ENCODE measurements at regions not wholly inside any gene's neighbourhood (a gene's known extent, or its start where the extent isn't known, plus 50 kb on each side); places are given as distances from the start of the nearest gene placed in this dataset.

GRCh38 chr21:35345954-35346353 lies 296.9 kb upstream of the RUNX1 start:
- no peaks in the 10 kb centered on the region for H3K27me3 Mint-ChIP-seq
- H3K9me3 Mint-ChIP-seq = no peaks in the 10 kb centered on the region
- H3K4me1 Mint-ChIP-seq = peaks cover 29% of the 10 kb centered on the region

GRCh38 chr21:35344582-35344981 lies 295.5 kb upstream of the RUNX1 start:
- H3K9me3 Mint-ChIP-seq = no peaks in the 10 kb centered on the region
- no peaks in the 10 kb centered on the region for H3K36me3 Mint-ChIP-seq
- peak overlapping the region; percentile 26 for H3K27ac Mint-ChIP-seq
- H3K4me3 Mint-ChIP-seq = no peak overlapping the region
- H3K27me3 Mint-ChIP-seq = no peaks in the 10 kb centered on the region
- H3K4me1 Mint-ChIP-seq = peaks cover 25% of the 10 kb centered on the region

More at GRCh38 chr21:35345954-35346353, 296.9 kb upstream of the RUNX1 start:
- Mint-ChIP-seq H3K4me3 (no peak overlapping the region), H3K27ac (no peak overlapping the region), H3K36me3 (no peaks in the 10 kb centered on the region)

- Mint-ChIP-seq H3K27ac (peak overlapping the region; percentile 97), H3K36me3 (no peaks in the 10 kb centered on the region), H3K27me3 (no peaks in the 10 kb centered on the region), H3K9me3 (no peaks in the 10 kb centered on the region), H3K4me3 (no peak overlapping the region), H3K4me1 (peaks cover 25% of the 10 kb centered on the region)
Observed at GRCh38 chr21:35343046-35343819, 294.1 kb upstream of the RUNX1 start.

DNA sequence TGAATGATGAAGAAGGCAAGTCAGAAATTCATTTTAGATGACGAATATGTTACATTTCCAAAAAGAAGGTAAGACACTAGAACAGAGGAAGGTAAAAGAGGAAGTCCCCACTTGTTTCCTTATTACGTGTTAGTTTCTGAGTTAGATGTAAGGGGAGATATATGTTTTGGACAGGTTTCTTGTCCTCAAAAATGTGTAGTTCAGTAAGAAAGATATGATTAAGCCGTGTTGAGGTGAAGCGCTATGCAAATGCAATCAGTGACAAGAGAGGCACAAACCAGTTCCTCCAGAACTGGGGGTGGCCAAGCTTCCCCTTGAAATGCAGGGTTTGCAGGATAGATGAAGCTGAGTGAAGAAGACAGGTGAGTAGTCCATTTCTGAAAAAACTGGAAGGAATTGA lies 293.3 kb upstream of the RUNX1 start:
- Mint-ChIP-seq H3K9me3 (no peaks in the 10 kb centered on the region), H3K27me3 (no peaks in the 10 kb centered on the region), H3K4me3 (peak overlapping the region; percentile 61), H3K27ac (peak overlapping the region; percentile 97), H3K4me1 (peaks cover 25% of the 10 kb centered on the region), H3K36me3 (no peaks in the 10 kb centered on the region)

- H3K9me3 Mint-ChIP-seq = no peaks in the 10 kb centered on the region
- no peaks in the 10 kb centered on the region for H3K36me3 Mint-ChIP-seq
- peak overlapping the region; percentile 26 for H3K27ac Mint-ChIP-seq
- peaks cover 40% of the 10 kb centered on the region for H3K4me1 Mint-ChIP-seq
- H3K27me3 Mint-ChIP-seq = no peaks in the 10 kb centered on the region
- no peak overlapping the region for H3K4me3 Mint-ChIP-seq
Observed at GRCh38 chr21:35340273-35340672, 291.2 kb upstream of the RUNX1 start.

DNA sequence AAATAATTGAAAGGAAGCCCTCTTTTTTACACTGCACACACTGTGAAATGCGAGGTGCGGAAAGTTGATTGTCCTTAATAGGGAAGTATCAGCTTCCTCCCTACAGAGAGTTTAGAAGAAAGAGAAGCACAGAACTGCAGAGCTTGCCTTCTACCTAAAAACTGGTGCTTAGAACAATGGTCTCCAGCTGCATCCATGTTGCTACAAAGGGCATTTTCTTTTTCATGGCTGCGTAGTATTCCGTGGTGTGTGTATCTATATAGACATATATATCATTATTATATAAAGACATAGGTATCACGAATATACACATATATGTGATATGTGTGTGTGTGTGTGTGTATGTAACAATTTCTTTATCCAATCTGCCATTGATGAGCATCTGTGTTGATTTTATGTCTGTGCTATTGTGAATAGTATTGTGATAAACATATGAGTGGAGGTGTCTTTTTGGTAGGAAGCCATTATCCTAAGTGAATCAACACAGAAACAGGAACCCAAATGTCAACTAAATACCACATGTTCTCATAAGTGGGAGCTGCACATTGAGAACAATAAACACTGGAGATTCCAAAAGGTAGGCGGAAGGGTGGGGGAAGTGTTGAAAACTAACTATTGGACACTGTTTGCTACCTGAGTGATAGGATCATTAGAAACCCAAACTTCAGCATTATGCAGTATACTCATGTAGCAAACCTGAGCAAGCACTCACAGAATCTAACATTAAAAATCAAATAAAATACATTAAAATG lies 290.0 kb upstream of the RUNX1 start:
- H3K4me3 Mint-ChIP-seq = no peak overlapping the region
- H3K27ac Mint-ChIP-seq = peak overlapping the region; percentile 18
- peaks cover 43% of the 10 kb centered on the region for H3K4me1 Mint-ChIP-seq
- no peaks in the 10 kb centered on the region for H3K9me3 Mint-ChIP-seq
- H3K27me3 Mint-ChIP-seq = no peaks in the 10 kb centered on the region
- H3K36me3 Mint-ChIP-seq = no peaks in the 10 kb centered on the region

DNA sequence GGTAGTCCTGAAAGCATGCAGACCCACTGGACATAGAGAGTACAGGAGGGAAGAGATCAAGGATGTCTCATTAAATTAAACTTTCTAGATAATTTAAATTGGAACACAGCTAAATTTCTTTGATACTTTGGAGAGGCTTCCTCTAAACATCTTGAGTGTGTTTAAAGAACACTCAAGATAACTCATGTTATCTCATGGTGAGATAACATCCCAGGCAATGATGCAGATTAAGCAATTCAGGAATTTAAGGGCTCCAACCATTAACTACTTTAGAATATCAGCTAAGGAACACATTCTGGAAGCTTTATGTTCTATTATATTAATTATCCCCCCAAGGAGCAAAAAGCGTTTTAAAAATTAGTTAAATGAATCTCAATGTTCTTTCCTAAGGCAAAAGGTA lies 289.2 kb upstream of the RUNX1 start:
- Mint-ChIP-seq H3K4me3 (no peak overlapping the region), H3K4me1 (peaks cover 37% of the 10 kb centered on the region), H3K27ac (peak overlapping the region; percentile 15), H3K36me3 (no peaks in the 10 kb centered on the region), H3K27me3 (no peaks in the 10 kb centered on the region), H3K9me3 (no peaks in the 10 kb centered on the region)

DNA sequence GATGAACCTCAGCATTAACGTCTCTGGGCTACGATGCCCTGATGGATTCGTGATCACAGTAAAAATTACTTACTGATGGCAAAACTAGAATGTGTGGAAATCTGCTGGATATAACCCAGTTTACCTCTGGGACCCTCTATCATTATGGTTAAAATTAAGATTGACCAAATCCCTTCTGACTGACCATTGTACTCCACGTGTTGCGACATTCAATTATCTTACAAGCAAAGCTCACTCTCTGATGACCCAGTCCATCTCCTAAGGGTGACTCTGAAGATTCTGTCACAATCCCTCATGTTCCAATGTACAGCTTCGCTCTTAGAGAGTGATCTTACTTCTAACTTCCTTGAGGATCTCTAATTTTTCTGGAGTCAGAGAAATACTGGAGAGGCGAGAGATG lies 288.5 kb upstream of the RUNX1 start:
- Mint-ChIP-seq H3K9me3 (no peaks in the 10 kb centered on the region), H3K27ac (peak overlapping the region; percentile 15), H3K4me3 (no peak overlapping the region), H3K36me3 (no peaks in the 10 kb centered on the region), H3K4me1 (peaks cover 30% of the 10 kb centered on the region), H3K27me3 (no peaks in the 10 kb centered on the region)

- Mint-ChIP-seq H3K4me1 (peaks cover 19% of the 10 kb centered on the region), H3K4me3 (peak overlapping the region; percentile 15), H3K27ac (no peak overlapping the region), H3K27me3 (no peaks in the 10 kb centered on the region), H3K9me3 (peaks cover under 1% of the 10 kb centered on the region), H3K36me3 (no peaks in the 10 kb centered on the region)
Observed at GRCh38 chr21:35336534-35336933, 287.4 kb upstream of the RUNX1 start.

DNA sequence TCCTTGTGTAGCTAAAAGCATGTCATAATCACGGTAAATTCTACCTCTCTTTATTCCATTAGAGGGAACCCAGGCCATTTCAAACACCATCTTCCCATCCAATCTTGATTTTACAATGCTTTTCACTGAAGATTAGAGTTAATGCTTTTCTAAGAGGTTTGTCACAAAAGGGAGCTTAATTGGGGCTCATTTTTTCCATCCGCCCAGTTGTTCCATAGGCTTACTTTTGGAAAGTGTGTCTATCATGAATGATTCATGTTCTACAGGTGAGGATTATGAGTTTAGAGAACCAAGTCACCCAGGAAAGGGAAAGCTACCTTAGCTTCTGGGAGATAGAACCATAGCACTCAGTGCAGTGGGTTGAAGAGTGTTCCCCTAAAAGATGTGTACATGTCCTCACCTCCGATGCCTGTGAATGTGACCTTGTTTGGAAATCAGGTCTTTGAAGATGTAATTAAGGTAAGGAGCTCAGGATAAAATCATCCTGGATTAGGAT lies 286.9 kb upstream of the RUNX1 start:
- Mint-ChIP-seq H3K4me3 (peak overlapping the region; percentile 15), H3K27me3 (no peaks in the 10 kb centered on the region), H3K9me3 (peaks cover 6% of the 10 kb centered on the region), H3K27ac (peak overlapping the region; percentile 76), H3K4me1 (peaks cover 24% of the 10 kb centered on the region), H3K36me3 (peaks cover 1% of the 10 kb centered on the region)

DNA sequence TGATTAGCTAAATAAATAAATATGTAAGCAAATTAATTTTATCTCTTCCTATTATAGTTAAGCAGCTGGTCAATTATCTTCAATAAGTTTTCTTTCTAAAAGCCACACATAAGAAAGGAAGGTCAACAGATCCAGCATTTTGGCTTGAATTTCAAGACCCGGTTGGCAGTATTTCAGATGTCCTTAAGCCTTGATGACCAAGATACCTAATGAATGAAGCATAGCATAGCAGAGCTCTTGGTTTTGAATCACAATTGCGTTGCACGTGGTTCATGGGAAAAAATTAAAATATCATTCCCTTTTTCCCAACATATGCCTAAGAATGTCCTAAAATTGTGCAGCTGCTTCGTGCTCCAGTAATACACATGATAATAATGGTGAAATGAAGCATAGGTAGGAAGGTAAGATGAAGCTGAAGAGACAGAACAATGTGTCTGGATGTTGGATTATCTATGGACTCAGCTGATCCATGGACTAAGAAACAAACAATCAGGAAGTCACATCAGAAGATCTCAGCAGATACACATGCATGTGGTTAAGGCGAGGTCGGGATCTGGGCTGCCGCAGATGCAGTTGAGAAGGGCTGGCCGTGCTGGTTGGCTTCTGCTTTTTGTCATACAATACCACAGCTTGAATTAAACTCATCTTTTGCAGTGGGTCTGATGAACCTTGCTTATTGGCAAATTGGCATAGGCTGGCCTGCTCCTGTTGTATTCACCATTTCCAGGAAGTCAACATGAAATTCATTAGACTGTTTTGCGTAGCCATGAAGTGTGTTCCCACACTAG lies 284.9 kb upstream of the RUNX1 start:
- H3K9me3 Mint-ChIP-seq = peaks cover 7% of the 10 kb centered on the region

DNA sequence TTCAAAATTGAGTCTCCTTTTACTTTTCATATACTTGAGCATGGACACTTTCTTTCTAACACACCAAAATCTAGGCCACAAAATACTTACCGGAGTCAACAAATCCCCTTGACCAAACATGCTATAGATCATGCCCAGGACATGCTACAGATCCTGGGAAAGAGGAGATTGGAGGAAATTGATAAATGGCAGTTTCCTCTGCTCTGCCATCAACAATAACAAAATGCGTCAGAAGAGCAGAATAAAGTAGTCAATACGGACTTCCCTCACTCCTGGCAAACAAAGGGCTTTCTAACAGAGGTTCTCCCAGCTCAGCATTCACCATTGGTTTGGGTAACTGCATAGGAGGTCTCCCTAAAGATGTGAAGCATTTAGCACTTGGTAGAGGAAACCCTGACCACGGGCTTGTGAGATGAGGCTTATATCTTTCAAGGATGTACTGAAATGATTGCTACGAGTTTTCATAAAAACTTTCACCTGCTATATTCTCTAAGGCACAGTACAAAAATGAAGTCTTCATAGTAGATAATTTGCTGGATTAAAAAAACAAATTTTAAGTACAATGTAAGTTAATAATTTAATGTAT lies 283.8 kb upstream of the RUNX1 start:
- no peaks in the 10 kb centered on the region for H3K27me3 Mint-ChIP-seq
- no peak overlapping the region for H3K4me3 Mint-ChIP-seq
- peaks cover 24% of the 10 kb centered on the region for H3K4me1 Mint-ChIP-seq
- no peak overlapping the region for H3K27ac Mint-ChIP-seq
- H3K36me3 Mint-ChIP-seq = peaks cover 1% of the 10 kb centered on the region
- peaks cover 7% of the 10 kb centered on the region for H3K9me3 Mint-ChIP-seq

More for the DNA sequence above, 284.9 kb upstream of the RUNX1 start:
- Mint-ChIP-seq H3K27ac (no peak overlapping the region), H3K27me3 (no peaks in the 10 kb centered on the region), H3K4me1 (peaks cover 24% of the 10 kb centered on the region), H3K4me3 (no peak overlapping the region), H3K36me3 (peaks cover 1% of the 10 kb centered on the region)

- no peaks in the 10 kb centered on the region for H3K27me3 Mint-ChIP-seq
- H3K27ac Mint-ChIP-seq = no peak overlapping the region
Observed at GRCh38 chr21:35329940-35330660, 281.0 kb upstream of the RUNX1 start.

GRCh38 chr21:35328856-35329455 lies 279.9 kb upstream of the RUNX1 start:
- Mint-ChIP-seq H3K4me3 (no peak overlapping the region), H3K27me3 (no peaks in the 10 kb centered on the region), H3K4me1 (peaks cover 6% of the 10 kb centered on the region), H3K36me3 (peaks cover 1% of the 10 kb centered on the region), H3K27ac (no peak overlapping the region), H3K9me3 (peaks cover 7% of the 10 kb centered on the region)

More at GRCh38 chr21:35329940-35330660, 281.0 kb upstream of the RUNX1 start:
- peaks cover 7% of the 10 kb centered on the region for H3K9me3 Mint-ChIP-seq
- H3K4me1 Mint-ChIP-seq = peaks cover 8% of the 10 kb centered on the region
- H3K4me3 Mint-ChIP-seq = no peak overlapping the region
- peaks cover 1% of the 10 kb centered on the region for H3K36me3 Mint-ChIP-seq

All from activated naive CD4-positive, alpha-beta T cell treated with anti-CD3 and anti-CD28 coated beads, Interleukin-2, amount 50 U/mL, for 24 hours (primary cell).